Embryonic facial prominence (tissue), 1 donor: ENCODE measurements at regions not wholly inside any gene's neighbourhood (a gene's known extent, or its start where the extent isn't known, plus 50 kb on each side); places are given as distances from the start of the nearest gene placed in this dataset.
"Not testable (repeated sequence)": the region's sequence is repeated elsewhere in the genome, so short reads cannot be mapped to it uniquely, and the experiment has no call there.

Experiments used
- DNase-seq: peaks from one replicate; pipeline ENCODE4 v3.0.0-alpha.2; 2016; ENCODE audit errors: extremely low spot score

DNA sequence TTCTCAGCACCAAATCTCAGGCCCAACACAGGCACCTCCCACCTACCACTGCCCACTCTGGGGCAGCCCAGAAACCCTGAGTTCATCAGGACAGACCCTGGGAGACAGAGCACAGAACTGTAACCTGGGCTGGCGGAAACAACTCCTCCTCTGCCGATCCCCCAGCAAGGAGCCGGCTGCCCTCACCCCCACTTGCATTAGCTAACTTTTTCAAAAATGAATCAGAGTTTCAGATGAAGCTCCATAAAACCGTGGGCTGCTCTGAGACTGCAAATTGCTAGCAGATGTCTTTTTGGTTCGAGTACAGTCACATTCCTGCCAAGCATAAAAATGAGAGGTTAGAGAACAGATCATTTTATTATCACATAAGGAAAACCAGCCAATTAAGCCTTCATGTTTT is 93.4 kb upstream of the PARD3 start:
- peak; percentile 55 for DNase-seq

- no peak for DNase-seq
These were observed 92.8 kb upstream of the PARD3 start for GRCh38 chr10:34907743-34908430.

- DNase-seq = no peak
These were observed 91.2 kb upstream of the PARD3 start for GRCh38 chr10:34906067-34906965.

DNA sequence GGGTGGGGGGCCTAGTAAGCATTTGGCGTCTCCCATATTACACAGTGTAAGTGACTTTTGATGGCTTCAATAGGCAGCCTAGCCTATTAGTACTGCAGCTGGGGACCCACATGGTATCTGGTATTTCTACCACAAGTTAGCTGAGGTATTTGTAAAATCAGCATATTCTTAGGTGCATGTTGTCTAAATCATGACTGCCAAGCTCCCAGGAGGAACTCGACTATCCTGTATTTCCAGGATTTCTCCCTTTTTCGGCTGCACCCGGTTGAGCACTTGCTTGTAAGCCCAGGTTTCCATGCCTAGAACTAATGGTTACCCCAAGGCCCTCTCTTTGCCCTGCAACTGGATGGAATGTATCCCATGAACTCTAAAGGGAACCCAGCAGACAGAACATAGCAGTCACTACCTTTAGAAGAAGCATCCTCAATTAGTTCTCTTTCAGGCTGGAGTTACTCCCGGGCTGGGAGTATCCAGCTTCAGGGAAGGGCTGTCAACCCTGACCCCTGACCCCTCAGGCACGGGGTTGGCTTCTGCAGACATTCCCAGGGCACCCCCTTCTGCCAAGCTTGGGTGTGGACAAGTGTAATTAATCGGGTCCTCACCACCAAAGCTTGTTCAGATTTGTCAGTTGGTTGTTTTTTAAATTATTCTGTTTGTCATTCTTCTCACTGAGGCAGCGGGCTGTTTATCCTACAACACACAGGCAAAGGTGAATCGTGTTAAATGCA is 90.3 kb upstream of the PARD3 start:
- no peak for DNase-seq

DNA sequence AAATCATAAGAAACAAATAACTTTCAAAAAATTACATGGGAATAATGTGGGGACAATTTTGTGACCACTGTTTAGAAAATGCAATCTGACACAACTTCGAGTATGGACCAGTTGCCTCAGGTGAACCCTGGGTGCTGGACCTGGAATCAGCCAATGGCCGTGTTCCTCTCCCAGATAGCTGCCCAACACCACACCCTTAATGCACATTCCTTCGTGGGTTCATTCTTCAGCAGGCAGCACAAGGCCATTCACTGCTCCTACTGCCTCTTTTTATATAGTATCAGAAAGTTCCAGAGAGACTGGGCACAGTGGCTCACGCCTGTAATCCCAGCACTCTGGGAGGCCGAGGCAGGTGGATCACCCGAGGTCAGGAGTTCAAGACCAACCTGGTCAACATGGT is 89.1 kb upstream of the PARD3 start:
- DNase-seq = no peak

GRCh38 chr10:34899161-34899560 is 84.1 kb upstream of the PARD3 start:
- DNase-seq = no peak

GRCh38 chr10:34895977-34896376 is 80.9 kb upstream of the PARD3 start:
- DNase-seq = no peak

- DNase-seq = not testable (repeated sequence)
These were observed 80.0 kb upstream of the PARD3 start for GRCh38 chr10:34895046-34895445.

GRCh38 chr10:34892521-34892920 is 77.4 kb upstream of the PARD3 start:
- DNase-seq = not testable (repeated sequence)

GRCh38 chr10:34890939-34891338 is 75.8 kb upstream of the PARD3 start:
- no peak for DNase-seq

GRCh38 chr10:34889004-34889869 is 74.1 kb upstream of the PARD3 start:
- DNase-seq = no peak

DNA sequence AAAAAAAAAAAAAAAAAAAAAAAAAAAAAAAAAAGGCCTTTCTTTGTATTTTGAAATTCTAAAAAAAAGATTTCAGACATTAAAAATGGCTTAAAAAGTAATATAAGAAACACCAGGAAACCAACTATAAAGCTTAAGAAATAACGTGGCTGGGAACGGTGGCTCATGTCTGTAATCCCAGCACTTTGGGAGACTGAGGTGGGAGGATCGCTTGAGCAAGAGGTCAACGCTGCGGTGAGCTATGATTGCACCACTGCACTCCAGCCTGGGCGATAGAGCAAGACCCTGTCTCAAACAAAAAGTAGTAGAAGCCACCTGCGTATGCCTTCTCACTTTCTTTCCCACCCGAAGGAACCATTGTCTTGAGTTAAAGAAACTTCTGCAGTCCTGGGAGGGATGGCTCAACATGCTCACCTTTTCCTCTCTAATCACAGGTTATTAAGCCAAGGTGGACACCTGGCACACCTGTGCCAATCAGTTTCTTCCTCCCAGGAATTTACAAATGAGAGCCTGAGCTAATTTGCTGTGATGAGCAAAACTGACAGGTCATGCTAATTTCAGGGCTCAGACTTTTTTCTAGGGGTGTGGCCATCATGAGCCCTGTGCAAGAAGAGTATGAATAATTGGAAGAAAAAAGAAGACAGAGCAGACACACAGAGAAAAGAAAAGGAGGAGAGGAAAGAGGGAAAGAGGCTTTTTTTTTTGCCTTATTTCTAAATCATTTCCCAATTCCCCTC is 72.0 kb upstream of the PARD3 start:
- DNase-seq = no peak

DNA sequence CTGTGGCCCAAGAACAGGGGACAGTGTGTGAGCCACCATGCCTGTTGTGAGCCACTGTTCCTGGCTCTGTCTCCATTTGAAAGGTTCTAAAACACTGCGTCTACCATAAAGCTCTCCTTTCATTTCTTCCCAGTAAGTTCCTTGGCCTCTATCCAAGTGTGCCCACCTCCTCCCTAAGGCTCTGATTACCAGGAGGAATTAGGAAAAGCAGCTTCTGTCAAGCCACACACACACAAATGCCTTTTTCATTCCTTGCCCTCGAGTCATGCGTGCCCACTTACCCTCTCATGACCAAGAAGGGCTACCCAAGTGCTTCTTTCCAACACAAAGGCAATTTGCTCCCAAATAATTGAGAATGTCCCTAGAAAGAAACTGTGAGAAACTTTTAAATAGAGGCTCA is 70.8 kb upstream of the PARD3 start:
- DNase-seq = no peak

DNA sequence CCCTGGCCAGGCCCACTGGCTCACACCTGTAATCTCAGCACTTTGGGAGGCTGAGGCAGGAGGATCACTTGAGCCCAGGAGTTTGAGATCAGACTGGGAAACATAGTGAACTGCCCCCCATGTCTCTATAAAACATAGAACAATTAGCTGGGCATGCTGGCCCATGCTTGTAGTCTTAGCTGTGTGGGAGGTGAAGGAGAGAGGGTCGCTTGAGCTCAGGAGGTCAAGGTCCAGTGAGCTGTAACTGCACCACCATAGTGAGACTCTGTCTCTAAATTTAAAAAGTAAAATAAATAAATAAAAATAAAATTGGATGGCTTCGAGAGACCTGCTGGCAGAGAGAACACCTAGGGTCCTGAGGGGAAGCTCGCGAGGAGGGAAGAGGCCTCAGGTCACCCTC is 69.9 kb upstream of the PARD3 start:
- DNase-seq = no peak

DNA sequence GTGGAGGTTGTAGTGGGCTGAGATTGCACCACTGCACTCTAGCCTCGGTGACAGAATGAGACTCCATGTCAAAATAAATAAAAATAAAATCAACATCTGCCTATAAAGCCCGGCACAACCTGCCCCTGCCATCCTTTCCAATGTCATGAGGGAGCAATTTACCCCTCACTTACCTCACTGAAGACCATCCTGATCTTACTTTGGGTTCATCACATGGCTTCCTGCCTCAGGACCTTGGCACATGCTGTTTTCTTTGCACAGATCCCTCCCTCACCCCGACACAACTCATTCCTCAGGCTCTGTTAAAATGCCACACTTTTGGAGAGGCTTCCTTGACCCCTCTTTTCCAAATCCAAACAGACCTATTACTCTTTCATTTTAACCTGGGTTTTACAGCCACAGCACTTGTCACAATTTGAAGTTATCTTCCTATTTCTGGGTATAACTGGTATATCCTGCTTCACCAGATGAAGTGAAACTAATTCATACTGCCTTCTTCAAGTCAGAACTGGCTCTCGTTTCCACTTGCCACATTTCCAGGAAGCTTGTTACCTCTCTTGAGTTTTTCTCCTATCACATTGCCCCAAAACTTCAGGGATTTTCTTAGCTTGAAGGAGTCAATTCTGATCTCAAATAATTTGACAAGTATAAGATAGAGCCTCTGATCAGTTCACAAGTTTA is 69.3 kb upstream of the PARD3 start:
- DNase-seq = no peak

GRCh38 chr10:34880817-34881216 is 65.7 kb upstream of the PARD3 start:
- DNase-seq = no peak

DNA sequence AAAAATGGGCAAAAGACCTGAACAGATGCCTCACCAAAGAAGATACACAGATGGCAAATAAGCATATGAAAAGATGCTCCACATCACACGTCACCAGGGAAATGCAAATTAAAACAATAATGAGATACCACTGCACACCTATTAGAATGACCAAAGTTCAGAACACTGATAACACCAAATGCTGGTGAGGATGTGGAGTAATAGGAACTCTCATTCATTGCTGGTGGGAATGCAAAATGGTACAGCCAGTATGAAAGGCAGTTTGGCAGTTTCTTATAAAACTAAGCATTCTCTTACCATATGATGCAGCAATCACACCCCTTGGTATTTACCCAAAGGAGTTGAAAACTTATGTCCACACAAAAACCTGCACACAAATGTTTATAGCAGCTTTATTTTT is 63.6 kb upstream of the PARD3 start:
- DNase-seq = not testable (repeated sequence)

- DNase-seq = no peak
These were observed 60.0 kb upstream of the PARD3 start for GRCh38 chr10:34875061-34875460.

DNA sequence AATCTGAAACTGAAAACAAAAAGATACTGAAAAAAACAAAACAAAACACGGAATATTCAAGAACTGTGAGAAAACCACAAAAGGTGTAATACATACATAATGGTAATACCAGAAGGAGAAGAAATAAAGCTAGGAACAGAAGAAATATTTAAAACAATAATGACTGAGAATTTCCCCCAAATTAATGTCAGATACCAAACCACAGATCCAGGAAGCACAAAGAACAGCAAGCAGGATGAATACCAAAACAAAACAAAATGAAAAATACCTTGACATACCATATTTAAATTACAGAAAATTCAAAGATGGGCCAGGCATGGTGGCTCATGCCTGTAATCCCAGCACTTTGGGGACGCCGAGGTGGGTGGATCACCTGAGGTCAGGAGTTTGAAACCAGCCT is 57.7 kb upstream of the PARD3 start:
- DNase-seq = no peak

- DNase-seq = no peak
These were observed 54.2 kb upstream of the PARD3 start for GRCh38 chr10:34869135-34869836.
